GM06990 (cell line): ENCODE measurements at regions not wholly inside any gene's neighbourhood (a gene's known extent, or its start where the extent isn't known, plus 50 kb on each side); places are given as distances from the start of the nearest gene placed in this dataset.
"Not testable (repeated sequence)": the region's sequence is repeated elsewhere in the genome, so short reads cannot be mapped to it uniquely, and the experiment has no call there.

Source experiments
- DNase-seq: peaks from one replicate; pipeline ENCODE4 v3.0.0-alpha.2; 2011; ENCODE audit not compliant: insufficient read length; ENCODE audit errors: extremely low read depth
- H3K27me3 ChIP-seq: replicated peaks from 2 replicates; pipeline ENCODE4 v1.6.0; 2011; ENCODE audit warnings: low read length; ENCODE audit not compliant: control insufficient read depth, insufficient read depth
- H3K36me3 ChIP-seq: 2 replicates; pipeline ENCODE4 v1.5.1; 2011; ENCODE audit warnings: low read length; ENCODE audit not compliant: control insufficient read depth, insufficient read depth
- H3K4me3 ChIP-seq: replicated peaks from 2 replicates; pipeline ENCODE4 v1.5.1; 2011; ENCODE audit warnings: low read depth, mild to moderate bottlenecking, control low read depth, low read length
- CTCF ChIP-seq: IDR thresholded peaks from 2 replicates; pipeline ENCODE4 v1.5.1; 2011; ENCODE audit warnings: low read length, control low read depth, mild to moderate bottlenecking, inconsistent platforms; ENCODE audit not compliant: insufficient read depth, poor library complexity, severe bottlenecking

GRCh38 chr2:393711-394696, 106.1 kb upstream of the ALKAL2 start:
- peak; percentile 45 for DNase-seq
- Histone ChIP-seq H3K27me3 (no peaks in the 10 kb centered on the region), H3K36me3 (no peaks in the 10 kb centered on the region), H3K4me3 (no peak overlapping the region)
- TF ChIP-seq CTCF = no peak

GRCh38 chr2:392926-393280, 105.0 kb upstream of the ALKAL2 start:
- Histone ChIP-seq H3K4me3 (no peak overlapping the region), H3K36me3 (no peaks in the 10 kb centered on the region), H3K27me3 (no peaks in the 10 kb centered on the region)
- no peak for DNase-seq
- no peak for TF ChIP-seq CTCF

- Histone ChIP-seq H3K4me3 (no peak overlapping the region), H3K36me3 (no peaks in the 10 kb centered on the region), H3K27me3 (no peaks in the 10 kb centered on the region)
- no peak for TF ChIP-seq CTCF
- no peak for DNase-seq
These were observed 104.5 kb upstream of the ALKAL2 start for GRCh38 chr2:392181-392925.

GRCh38 chr2:391696-392095, 103.8 kb upstream of the ALKAL2 start:
- no peaks in the 10 kb centered on the region for H3K36me3 ChIP-seq
- DNase-seq = no peak
- no peak for TF ChIP-seq CTCF
- H3K27me3 ChIP-seq = no peaks in the 10 kb centered on the region
- no peak overlapping the region for H3K4me3 ChIP-seq

GRCh38 chr2:390959-391358, 103.1 kb upstream of the ALKAL2 start:
- DNase-seq = no peak
- TF ChIP-seq CTCF = no peak
- Histone ChIP-seq H3K27me3 (no peaks in the 10 kb centered on the region), H3K36me3 (no peaks in the 10 kb centered on the region), H3K4me3 (no peak overlapping the region)

GRCh38 chr2:389985-390384, 102.1 kb upstream of the ALKAL2 start:
- H3K4me3 ChIP-seq, H3K27me3 ChIP-seq, H3K36me3 ChIP-seq, DNase-seq: not testable (repeated sequence)

- H3K36me3 ChIP-seq, DNase-seq, H3K27me3 ChIP-seq, H3K4me3 ChIP-seq: not testable (repeated sequence)
These were observed 100.9 kb upstream of the ALKAL2 start for GRCh38 chr2:388752-389151.
